ENCODE measurements at regions not wholly inside any gene's neighbourhood (a gene's known extent, or its start where the extent isn't known, plus 50 kb on each side); places are given as distances from the start of the nearest gene placed in this dataset.

DNA sequence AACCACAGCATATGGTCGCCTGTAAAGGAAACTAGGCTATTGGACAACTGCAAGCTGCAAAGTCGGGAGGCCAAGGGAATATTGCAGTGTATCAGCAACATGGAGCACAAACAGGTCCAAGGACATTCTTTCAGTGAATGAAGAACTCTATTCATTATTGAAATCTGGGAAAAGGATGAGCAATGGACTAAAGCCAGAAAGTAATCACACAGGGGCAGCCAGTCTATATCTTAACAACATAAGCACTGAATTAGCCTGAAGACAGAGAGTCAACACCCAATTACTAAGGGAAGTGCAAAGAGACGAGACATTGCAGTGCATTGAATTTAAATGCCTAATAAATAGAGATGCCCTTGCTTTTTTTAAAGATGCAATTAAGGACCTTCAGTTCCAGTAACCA lies 615.5 kb upstream of the SETBP1 start:
- DNase-seq (ENCODE audit: low spot score): no peak

DNA sequence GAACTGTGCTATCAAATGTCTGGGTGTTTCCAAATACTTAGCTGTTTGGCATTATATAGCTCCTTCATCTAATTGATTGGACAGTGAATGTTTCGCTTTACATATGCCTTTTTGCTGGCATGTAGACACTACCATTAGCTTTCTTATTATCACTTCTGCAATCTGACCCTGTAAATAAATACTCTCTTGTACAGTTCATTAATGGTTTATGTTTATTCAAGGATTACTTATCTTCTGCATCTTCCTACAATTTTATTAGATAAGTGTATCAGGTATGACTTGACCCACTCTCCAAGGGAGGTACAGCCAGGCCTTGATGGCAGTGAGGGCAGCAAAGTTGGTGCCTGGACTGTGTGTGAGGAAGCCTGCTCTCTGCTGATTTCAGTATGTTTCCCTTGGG lies 614.1 kb upstream of the SETBP1 start:
- no peak for DNase-seq (ENCODE audit: low spot score)

DNA sequence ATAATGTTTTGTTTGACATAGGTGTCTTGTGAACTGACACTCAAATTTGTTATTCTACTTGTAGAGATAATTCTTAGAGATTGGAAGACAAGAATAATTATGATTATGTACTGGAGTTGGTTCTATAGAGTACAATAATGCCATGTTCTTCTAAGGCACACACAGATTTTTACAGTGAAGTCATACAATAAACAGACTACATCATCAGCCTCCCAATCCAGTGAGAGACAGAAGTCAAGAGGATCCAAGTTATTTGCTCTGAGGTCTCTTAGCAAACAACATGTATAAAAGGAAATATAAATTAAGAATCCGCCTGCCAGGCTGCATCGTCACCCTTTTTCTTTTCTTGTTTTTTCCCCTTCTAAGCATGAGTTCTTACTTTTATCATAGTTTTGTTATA lies 613.5 kb upstream of the SETBP1 start:
- no peak for DNase-seq (ENCODE audit: low spot score)

DNA sequence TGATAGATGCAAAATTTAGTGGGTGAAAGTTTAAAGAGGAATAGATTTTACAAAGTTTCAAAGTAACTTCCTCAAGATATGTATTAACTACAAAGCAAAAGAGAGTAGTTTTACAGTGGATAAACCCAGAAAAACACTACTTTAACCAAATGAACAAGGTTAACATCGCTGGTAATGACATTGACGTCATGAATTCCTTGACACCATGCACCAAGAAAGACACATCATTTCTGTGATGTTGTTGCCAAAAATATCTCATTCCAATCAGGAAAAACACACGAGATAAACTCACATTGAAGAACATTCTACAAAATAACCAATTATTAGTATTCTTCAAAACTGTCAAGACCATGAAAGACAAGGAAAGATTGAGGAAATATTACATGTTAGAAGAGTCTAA lies 605.6 kb upstream of the SETBP1 start:
- no peak for DNase-seq (ENCODE audit: low spot score)

DNA sequence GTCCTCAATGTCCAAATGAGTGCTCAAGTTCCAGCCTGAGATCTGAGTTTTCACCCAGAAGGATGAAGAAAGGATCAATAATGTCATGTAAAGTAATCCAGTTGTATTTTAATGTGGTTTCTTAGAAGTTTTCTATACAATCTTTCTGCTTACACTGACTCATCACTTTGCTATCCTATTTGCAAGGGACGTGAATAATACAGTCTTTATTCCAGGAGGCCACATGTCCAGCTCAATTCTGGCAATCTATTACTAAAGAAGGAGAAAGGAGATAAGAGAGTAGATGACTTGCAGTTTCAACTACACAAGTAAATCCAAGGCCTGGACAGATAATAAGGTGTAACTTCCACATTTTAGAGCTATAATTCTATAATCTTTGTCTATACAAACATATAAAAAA lies 601.1 kb upstream of the SETBP1 start:
- peak; percentile 12 for DNase-seq (ENCODE audit: low spot score)

- DNase-seq (ENCODE audit: low spot score): no peak
Observed at GRCh38 chr18:44080054-44080453, 600.6 kb upstream of the SETBP1 start.

DNA sequence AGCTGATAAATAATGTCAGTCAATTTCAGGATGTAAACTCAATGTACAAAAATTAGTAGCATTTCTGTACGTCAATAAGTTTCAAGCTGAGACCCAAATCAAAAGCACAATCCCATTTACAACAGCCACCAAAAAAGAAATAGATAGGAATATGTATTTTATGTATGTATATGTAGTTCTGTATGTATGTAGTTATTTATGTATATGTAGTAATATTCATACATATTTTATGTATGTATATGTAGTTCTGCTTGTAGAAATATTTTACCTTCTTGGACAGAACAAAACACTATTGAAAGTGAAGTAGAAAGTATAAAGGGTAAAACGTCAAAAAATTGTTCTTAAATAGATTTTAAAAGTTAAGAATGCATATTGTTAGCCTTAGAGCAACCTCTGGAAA lies 591.0 kb upstream of the SETBP1 start:
- no peak for DNase-seq (ENCODE audit: low spot score)

DNA sequence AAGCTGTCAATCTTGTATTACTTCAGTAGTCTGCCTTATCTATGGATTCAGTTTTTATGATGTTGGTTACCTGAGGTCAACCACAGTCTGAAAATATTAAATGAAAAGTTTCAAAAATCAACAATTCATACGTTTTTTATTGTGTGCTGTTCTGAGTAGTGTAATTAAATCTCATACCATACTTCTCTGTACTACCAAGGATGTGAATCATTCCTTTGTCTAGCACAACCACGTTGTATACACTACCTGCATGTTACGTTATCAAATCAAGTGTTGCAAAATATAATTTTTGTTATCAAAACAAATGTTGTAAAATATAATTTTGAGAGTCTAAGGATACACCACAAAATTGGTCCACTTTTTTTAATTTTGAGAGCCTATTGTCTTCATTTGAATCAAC lies 590.2 kb upstream of the SETBP1 start:
- no peak for DNase-seq (ENCODE audit: low spot score)

- no peak for DNase-seq (ENCODE audit: low spot score)
Observed at GRCh38 chr18:44093253-44093652, 587.4 kb upstream of the SETBP1 start.

DNA sequence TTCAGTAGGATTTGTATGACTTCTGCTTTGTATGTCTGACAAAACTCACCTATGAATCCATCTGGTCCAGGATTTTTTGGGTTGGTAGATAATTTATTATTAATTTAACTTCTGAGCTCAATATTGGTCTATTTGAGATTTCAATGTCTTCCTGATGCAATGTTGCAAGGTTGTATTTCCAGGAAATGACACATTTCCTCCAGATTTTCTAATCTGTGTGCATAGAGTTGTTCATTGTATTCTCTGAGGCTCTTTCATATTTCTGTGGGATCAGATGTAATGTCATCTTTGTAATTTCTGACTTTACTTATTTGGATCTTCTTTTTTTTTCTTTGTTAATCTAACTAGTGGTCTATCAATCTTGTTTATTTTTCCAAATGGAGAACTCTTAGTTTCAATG lies 584.7 kb upstream of the SETBP1 start:
- DNase-seq (ENCODE audit: low spot score): peak; percentile 1

GRCh38 chr18:44098551-44099098 lies 582.1 kb upstream of the SETBP1 start:
- peak; percentile 2 for DNase-seq (ENCODE audit: low spot score)

- peak; percentile 1 for DNase-seq (ENCODE audit: low spot score)
Observed at GRCh38 chr18:44107187-44107586, 573.5 kb upstream of the SETBP1 start.

DNA sequence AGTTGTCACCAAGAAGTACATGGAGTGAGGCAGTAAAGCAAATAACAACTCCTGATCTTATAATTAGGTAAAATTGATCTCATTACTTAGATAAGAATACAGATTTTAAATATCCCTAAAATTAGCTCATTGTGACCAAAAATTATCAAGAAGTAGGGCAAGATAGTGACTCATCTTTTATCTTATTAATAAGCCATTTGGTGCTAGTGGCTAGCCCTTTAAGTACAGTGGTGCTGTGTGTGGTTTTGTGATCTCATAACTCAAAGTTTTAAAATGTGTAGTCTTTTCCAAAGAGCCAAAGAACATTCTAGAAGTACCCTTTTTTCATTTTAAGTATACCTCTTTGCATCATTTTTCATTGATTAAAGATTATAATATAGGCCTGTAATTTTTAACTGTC lies 569.4 kb upstream of the SETBP1 start:
- DNase-seq (ENCODE audit: low spot score): no peak

GRCh38 chr18:44117821-44118220 lies 562.9 kb upstream of the SETBP1 start:
- no peak for DNase-seq (ENCODE audit: low spot score)

- DNase-seq (ENCODE audit: low spot score): no peak
Observed at GRCh38 chr18:44119607-44120006, 561.1 kb upstream of the SETBP1 start.

GRCh38 chr18:44123743-44124142 lies 556.9 kb upstream of the SETBP1 start:
- DNase-seq (ENCODE audit: low spot score): no peak

GRCh38 chr18:44125446-44125845 lies 555.2 kb upstream of the SETBP1 start:
- no peak for DNase-seq (ENCODE audit: low spot score)

DNA sequence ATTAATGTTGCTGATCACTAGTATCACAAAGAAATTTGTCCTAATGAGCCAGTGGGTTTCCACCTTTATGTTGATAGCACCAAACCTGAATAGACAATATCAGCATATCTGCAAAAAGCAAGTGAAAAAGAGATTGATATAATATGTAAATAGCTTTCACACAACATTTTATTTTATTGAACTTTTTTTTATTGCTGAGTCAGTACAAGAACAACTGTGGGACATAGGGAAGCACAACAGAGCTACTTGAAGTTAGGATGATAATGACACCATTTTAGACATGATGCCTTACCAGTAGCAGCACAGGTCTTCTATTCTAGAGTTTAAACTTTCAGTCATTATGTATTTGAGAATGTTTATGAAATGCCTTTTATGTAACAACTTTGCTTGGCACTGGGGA lies 554.1 kb upstream of the SETBP1 start:
- DNase-seq (ENCODE audit: low spot score): no peak

- peak; percentile 5 for DNase-seq (ENCODE audit: low spot score)
Observed at GRCh38 chr18:44128365-44128764, 552.3 kb upstream of the SETBP1 start.

DNA sequence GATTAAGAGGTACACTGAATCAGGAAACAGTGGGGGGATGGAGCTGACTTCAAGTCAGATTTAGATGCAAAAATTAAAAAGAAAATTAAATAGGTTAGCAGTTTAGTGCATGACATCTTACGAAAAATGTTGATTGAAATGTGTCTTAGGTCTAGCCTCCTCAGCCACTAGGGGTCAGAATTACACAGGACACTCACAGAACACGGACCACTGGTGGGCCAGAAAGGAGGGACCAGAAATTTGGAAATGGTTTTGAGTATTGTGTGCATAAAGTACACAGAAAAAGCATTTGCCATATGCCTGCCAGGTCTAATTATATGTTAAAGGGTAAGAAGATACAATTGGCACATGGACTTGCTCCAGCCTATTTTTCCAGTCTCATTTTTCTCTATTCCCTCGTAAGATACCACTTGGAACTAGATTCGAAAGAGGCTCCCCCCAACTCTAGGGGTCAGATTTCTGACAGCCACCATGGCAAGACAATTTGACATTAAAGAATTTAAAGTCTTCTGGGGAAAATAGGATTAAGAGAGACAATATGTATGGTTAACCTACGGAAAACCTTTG lies 550.2 kb upstream of the SETBP1 start:
- peak; percentile 34 for DNase-seq (ENCODE audit: low spot score)

- DNase-seq (ENCODE audit: low spot score): no peak
Observed at GRCh38 chr18:44133483-44133882, 547.2 kb upstream of the SETBP1 start.

- DNase-seq (ENCODE audit: low spot score): no peak
Observed at GRCh38 chr18:44134447-44134846, 546.2 kb upstream of the SETBP1 start.

DNA sequence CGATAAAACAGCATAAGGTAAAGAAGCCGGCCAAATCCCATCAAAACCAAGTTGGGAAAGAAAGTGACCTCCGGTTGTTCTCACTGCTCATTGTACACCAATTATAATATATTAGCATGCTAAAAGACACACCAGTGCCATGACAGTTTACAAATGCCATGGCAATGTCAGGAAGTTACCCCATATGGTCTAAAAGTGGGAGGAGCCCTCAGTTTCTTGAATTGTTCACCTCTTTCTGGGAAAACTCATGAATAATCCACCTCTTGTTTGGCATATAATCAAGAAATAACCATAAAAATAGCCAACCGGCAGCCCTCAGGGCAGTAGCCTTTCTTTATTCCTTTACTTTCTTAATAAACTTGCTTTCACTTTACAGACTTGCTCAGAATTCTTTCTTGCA lies 544.9 kb upstream of the SETBP1 start:
- no peak for DNase-seq (ENCODE audit: low spot score)

DNA sequence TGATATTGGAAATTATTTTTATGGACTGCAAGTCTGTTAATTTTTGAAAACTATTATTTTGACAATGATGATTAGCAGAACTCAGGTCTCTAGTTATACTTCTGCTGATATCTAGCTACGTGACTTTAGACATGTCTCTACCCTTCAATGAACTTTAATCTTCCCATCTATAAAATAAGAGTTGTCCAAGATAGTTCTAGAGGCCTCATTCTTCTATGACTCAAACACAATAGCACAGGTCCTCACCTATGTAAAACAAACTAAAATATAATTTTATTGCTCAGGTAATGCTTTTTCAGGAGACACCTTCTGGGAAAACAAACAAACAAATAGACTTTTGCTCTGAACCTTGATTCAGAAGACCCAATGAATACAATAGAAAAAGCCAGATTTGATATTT lies 544.4 kb upstream of the SETBP1 start:
- no peak for DNase-seq (ENCODE audit: low spot score)

GRCh38 chr18:44143072-44143471 lies 537.6 kb upstream of the SETBP1 start:
- no peak for DNase-seq (ENCODE audit: low spot score)
